NT2/D1 (cell line): ENCODE measurements at regions not wholly inside any gene's neighbourhood (a gene's known extent, or its start where the extent isn't known, plus 50 kb on each side); places are given as distances from the start of the nearest gene placed in this dataset.

ENCODE experiments used
- DNase-seq: peaks from one replicate; pipeline ENCODE4 v3.0.0-alpha.2; 2011; ENCODE audit warnings: low read depth, low spot score
- H3K27me3 ChIP-seq: 2 replicates; pipeline ENCODE4 v1.6.0; 2011; ENCODE audit warnings: mild to moderate bottlenecking; ENCODE audit not compliant: insufficient read length, insufficient read depth
- H3K36me3 ChIP-seq: 2 replicates; pipeline ENCODE4 v1.6.1; 2011; ENCODE audit warnings: mild to moderate bottlenecking, low read length, mixed read lengths; ENCODE audit not compliant: insufficient read depth, insufficient read length
- H3K4me1 ChIP-seq: 2 replicates; pipeline ENCODE4 v1.5.1; 2011; ENCODE audit not compliant: insufficient read depth, insufficient read length
- H3K4me3 ChIP-seq: 2 replicates; pipeline ENCODE4 v1.5.1; 2011; ENCODE audit warnings: low read depth; ENCODE audit not compliant: insufficient read length
- H3K9ac ChIP-seq: 2 replicates; pipeline ENCODE4 v1.6.0; 2011; ENCODE audit warnings: low read depth; ENCODE audit not compliant: insufficient read length
- H3K9me3 ChIP-seq: 2 replicates; pipeline ENCODE4 v1.5.1; 2011; ENCODE audit warnings: mild to moderate bottlenecking, low read length; ENCODE audit not compliant: insufficient read depth
- SUZ12 ChIP-seq: IDR thresholded peaks from 2 replicates; pipeline ENCODE4 v1.6.1; 2011; ENCODE audit not compliant: insufficient read length, insufficient read depth; ENCODE audit errors: extremely low read depth
- YY1 ChIP-seq: IDR thresholded peaks from 2 replicates; pipeline ENCODE4 v1.6.1; 2011; ENCODE audit not compliant: insufficient read length, insufficient read depth
- ZNF274 ChIP-seq: IDR thresholded peaks from 2 replicates; pipeline ENCODE4 v1.6.1; 2011; ENCODE audit warnings: mild to moderate bottlenecking, low read depth, low read length

GRCh38 chr7:68547181-68547580, 1051.1 kb upstream of the AUTS2 start:
- DNase-seq = no peak
- no peak for TF ChIP-seq ZNF274
- no peak for TF ChIP-seq YY1
- no peak for TF ChIP-seq SUZ12
- Histone ChIP-seq H3K4me1 (no peaks in the 10 kb centered on the region), H3K9ac (no peak overlapping the region), H3K36me3 (no peaks in the 10 kb centered on the region), H3K4me3 (no peak overlapping the region), H3K9me3 (no peaks in the 10 kb centered on the region), H3K27me3 (no peaks in the 10 kb centered on the region)

- Histone ChIP-seq H3K4me1 (no peaks in the 10 kb centered on the region), H3K27me3 (no peaks in the 10 kb centered on the region), H3K9ac (no peak overlapping the region), H3K9me3 (no peaks in the 10 kb centered on the region), H3K4me3 (no peak overlapping the region), H3K36me3 (no peaks in the 10 kb centered on the region)
- DNase-seq = no peak
- TF ChIP-seq ZNF274 (no peak), YY1 (no peak), SUZ12 (no peak)
Measured at GRCh38 chr7:68547799-68548198, 1050.5 kb upstream of the AUTS2 start.

GRCh38 chr7:68550027-68550426, 1048.2 kb upstream of the AUTS2 start:
- Histone ChIP-seq H3K4me1 (no peaks in the 10 kb centered on the region), H3K9me3 (no peaks in the 10 kb centered on the region), H3K36me3 (no peaks in the 10 kb centered on the region), H3K9ac (no peak overlapping the region), H3K27me3 (no peaks in the 10 kb centered on the region), H3K4me3 (no peak overlapping the region)
- DNase-seq = no peak
- TF ChIP-seq SUZ12 (no peak), YY1 (no peak), ZNF274 (no peak)

GRCh38 chr7:68550635-68551034, 1047.6 kb upstream of the AUTS2 start:
- no peak for DNase-seq
- H3K27me3 ChIP-seq = no peaks in the 10 kb centered on the region
- no peak overlapping the region for H3K9ac ChIP-seq
- TF ChIP-seq SUZ12 (no peak), YY1 (no peak), ZNF274 (no peak)
- H3K4me1 ChIP-seq = no peaks in the 10 kb centered on the region
- H3K36me3 ChIP-seq = no peaks in the 10 kb centered on the region
- H3K4me3 ChIP-seq = no peak overlapping the region
- H3K9me3 ChIP-seq = no peaks in the 10 kb centered on the region

GRCh38 chr7:68556537-68556936, 1041.7 kb upstream of the AUTS2 start:
- no peak for TF ChIP-seq YY1
- no peak for TF ChIP-seq SUZ12
- no peak for TF ChIP-seq ZNF274
- no peak overlapping the region for H3K9ac ChIP-seq
- no peak for DNase-seq

GRCh38 chr7:68559518-68559917, 1038.8 kb upstream of the AUTS2 start:
- no peak overlapping the region for H3K4me3 ChIP-seq
- DNase-seq = no peak
- TF ChIP-seq SUZ12 (no peak), ZNF274 (no peak), YY1 (no peak)
- no peaks in the 10 kb centered on the region for H3K4me1 ChIP-seq
- no peak overlapping the region for H3K9ac ChIP-seq
- no peaks in the 10 kb centered on the region for H3K9me3 ChIP-seq
- H3K36me3 ChIP-seq = no peaks in the 10 kb centered on the region
- no peaks in the 10 kb centered on the region for H3K27me3 ChIP-seq

More at GRCh38 chr7:68556537-68556936, 1041.7 kb upstream of the AUTS2 start:
- no peaks in the 10 kb centered on the region for H3K27me3 ChIP-seq
- H3K4me1 ChIP-seq = no peaks in the 10 kb centered on the region
- no peak overlapping the region for H3K4me3 ChIP-seq
- no peaks in the 10 kb centered on the region for H3K9me3 ChIP-seq
- H3K36me3 ChIP-seq = no peaks in the 10 kb centered on the region

GRCh38 chr7:68562323-68562899, 1035.9 kb upstream of the AUTS2 start:
- H3K27me3 ChIP-seq = no peaks in the 10 kb centered on the region
- no peaks in the 10 kb centered on the region for H3K36me3 ChIP-seq
- no peak overlapping the region for H3K4me3 ChIP-seq
- H3K4me1 ChIP-seq = no peaks in the 10 kb centered on the region
- no peak overlapping the region for H3K9ac ChIP-seq
- no peak for TF ChIP-seq SUZ12
- no peak for TF ChIP-seq YY1
- TF ChIP-seq ZNF274 = no peak
- DNase-seq = no peak
- no peaks in the 10 kb centered on the region for H3K9me3 ChIP-seq
